GM06990 (cell line): ENCODE measurements at regions not wholly inside any gene's neighbourhood (a gene's known extent, or its start where the extent isn't known, plus 50 kb on each side); places are given as distances from the start of the nearest gene placed in this dataset.
"Not testable (repeated sequence)": the region's sequence is repeated elsewhere in the genome, so short reads cannot be mapped to it uniquely, and the experiment has no call there.

Source experiments
- DNase-seq: peaks from one replicate; pipeline ENCODE4 v3.0.0-alpha.2; 2011; ENCODE audit not compliant: insufficient read length; ENCODE audit errors: extremely low read depth
- H3K27me3 ChIP-seq: replicated peaks from 2 replicates; pipeline ENCODE4 v1.6.0; 2011; ENCODE audit warnings: low read length; ENCODE audit not compliant: control insufficient read depth, insufficient read depth
- H3K36me3 ChIP-seq: 2 replicates; pipeline ENCODE4 v1.5.1; 2011; ENCODE audit warnings: low read length; ENCODE audit not compliant: control insufficient read depth, insufficient read depth
- H3K4me3 ChIP-seq: replicated peaks from 2 replicates; pipeline ENCODE4 v1.5.1; 2011; ENCODE audit warnings: low read depth, mild to moderate bottlenecking, control low read depth, low read length
- CTCF ChIP-seq: IDR thresholded peaks from 2 replicates; pipeline ENCODE4 v1.5.1; 2011; ENCODE audit warnings: low read length, control low read depth, mild to moderate bottlenecking, inconsistent platforms; ENCODE audit not compliant: insufficient read depth, poor library complexity, severe bottlenecking

GRCh38 chrX:114028907-114029662 lies 554.8 kb upstream of the HTR2C start:
- Histone ChIP-seq H3K27me3 (no peaks in the 10 kb centered on the region), H3K4me3 (no peak overlapping the region), H3K36me3 (no peaks in the 10 kb centered on the region)
- no peak for TF ChIP-seq CTCF
- DNase-seq = no peak

- no peak for DNase-seq
- Histone ChIP-seq H3K36me3 (no peaks in the 10 kb centered on the region), H3K4me3 (no peak overlapping the region), H3K27me3 (no peaks in the 10 kb centered on the region)
- TF ChIP-seq CTCF = no peak
Measured at GRCh38 chrX:114017086-114017485, 566.8 kb upstream of the HTR2C start.

GRCh38 chrX:114015966-114016365 lies 567.9 kb upstream of the HTR2C start:
- Histone ChIP-seq H3K4me3 (no peak overlapping the region), H3K27me3 (no peaks in the 10 kb centered on the region), H3K36me3 (no peaks in the 10 kb centered on the region)
- no peak for TF ChIP-seq CTCF
- DNase-seq = no peak

GRCh38 chrX:114006664-114007063 lies 577.2 kb upstream of the HTR2C start:
- no peaks in the 10 kb centered on the region for H3K36me3 ChIP-seq
- DNase-seq = no peak
- TF ChIP-seq CTCF = no peak
- no peaks in the 10 kb centered on the region for H3K27me3 ChIP-seq
- H3K4me3 ChIP-seq = no peak overlapping the region

- Histone ChIP-seq H3K4me3 (no peak overlapping the region), H3K36me3 (no peaks in the 10 kb centered on the region), H3K27me3 (no peaks in the 10 kb centered on the region)
- DNase-seq = no peak
- no peak for TF ChIP-seq CTCF
Measured at GRCh38 chrX:113996781-113997180, 587.1 kb upstream of the HTR2C start.

- not testable (repeated sequence) for H3K27me3 ChIP-seq, H3K4me3 ChIP-seq, DNase-seq, H3K36me3 ChIP-seq
Measured at GRCh38 chrX:113991720-113992119, 592.2 kb upstream of the HTR2C start.

GRCh38 chrX:113990669-113991068 lies 593.2 kb upstream of the HTR2C start:
- not testable (repeated sequence) for H3K27me3 ChIP-seq, DNase-seq, H3K4me3 ChIP-seq, H3K36me3 ChIP-seq

GRCh38 chrX:113988315-113988935 lies 595.5 kb upstream of the HTR2C start:
- H3K27me3 ChIP-seq, H3K36me3 ChIP-seq, H3K4me3 ChIP-seq, DNase-seq: not testable (repeated sequence)
